ENCODE measurements at regions not wholly inside any gene's neighbourhood (a gene's known extent, or its start where the extent isn't known, plus 50 kb on each side); places are given as distances from the start of the nearest gene placed in this dataset.
"Not testable (repeated sequence)": the region's sequence is repeated elsewhere in the genome, so short reads cannot be mapped to it uniquely, and the experiment has no call there.

DNA sequence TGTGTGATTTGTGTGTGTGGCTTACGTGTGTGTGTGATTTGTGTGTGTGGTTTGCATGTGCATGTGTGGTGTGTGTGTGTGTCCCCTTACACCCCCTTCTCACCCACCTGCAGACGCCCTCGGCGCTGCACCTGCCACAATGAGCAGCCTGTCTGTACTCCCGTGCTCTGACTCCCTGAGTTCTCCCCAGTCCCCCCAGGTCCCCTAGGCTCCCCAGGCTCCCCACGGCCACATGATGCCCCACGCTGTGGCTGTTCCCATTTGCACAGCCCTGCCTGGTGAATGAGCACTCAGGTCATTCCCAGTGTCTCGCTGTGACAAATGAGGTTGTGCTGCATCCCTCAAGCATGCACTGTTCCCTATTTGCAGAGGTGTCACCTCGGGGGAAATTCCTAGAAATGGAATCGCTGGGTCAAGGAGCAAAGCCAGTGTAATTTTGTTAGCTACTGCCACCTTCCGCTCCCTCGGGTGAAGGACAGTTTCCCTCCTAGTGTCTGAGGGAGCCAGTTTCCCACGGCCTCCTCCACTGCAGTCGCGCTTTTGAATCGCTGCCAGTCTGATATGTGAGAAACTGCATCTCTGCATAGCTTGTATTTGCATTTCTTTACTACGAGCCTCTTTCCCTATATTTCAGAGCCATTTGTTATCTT is 180.4 kb upstream of the FOXD4L5 start:
- TF ChIP-seq, protein P1, sequence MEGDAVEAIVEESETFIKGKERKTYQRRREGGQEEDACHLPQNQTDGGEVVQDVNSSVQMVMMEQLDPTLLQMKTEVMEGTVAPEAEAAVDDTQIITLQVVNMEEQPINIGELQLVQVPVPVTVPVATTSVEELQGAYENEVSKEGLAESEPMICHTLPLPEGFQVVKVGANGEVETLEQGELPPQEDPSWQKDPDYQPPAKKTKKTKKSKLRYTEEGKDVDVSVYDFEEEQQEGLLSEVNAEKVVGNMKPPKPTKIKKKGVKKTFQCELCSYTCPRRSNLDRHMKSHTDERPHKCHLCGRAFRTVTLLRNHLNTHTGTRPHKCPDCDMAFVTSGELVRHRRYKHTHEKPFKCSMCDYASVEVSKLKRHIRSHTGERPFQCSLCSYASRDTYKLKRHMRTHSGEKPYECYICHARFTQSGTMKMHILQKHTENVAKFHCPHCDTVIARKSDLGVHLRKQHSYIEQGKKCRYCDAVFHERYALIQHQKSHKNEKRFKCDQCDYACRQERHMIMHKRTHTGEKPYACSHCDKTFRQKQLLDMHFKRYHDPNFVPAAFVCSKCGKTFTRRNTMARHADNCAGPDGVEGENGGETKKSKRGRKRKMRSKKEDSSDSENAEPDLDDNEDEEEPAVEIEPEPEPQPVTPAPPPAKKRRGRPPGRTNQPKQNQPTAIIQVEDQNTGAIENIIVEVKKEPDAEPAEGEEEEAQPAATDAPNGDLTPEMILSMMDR (IDR thresholded peaks at IDR 0.05): not testable (repeated sequence)
- TF ChIP-seq POLR2A (IDR thresholded peaks at IDR 0.05): not testable (repeated sequence)
